ENCODE measurements at regions not wholly inside any gene's neighbourhood (a gene's known extent, or its start where the extent isn't known, plus 50 kb on each side); places are given as distances from the start of the nearest gene placed in this dataset.

- Mint-ChIP-seq H3K9me3 (peaks cover 46% of the 10 kb centered on the region), H3K4me3 (no peak overlapping the region), H3K36me3 (ENCODE audit: low read depth) (no peaks in the 10 kb centered on the region), H3K27me3 (ENCODE audit: insufficient read depth) (peaks cover 5% of the 10 kb centered on the region), H3K27ac (no peak overlapping the region), H3K4me1 (no peaks in the 10 kb centered on the region)
- H3K9ac ChIP-seq (ENCODE audit: extremely low read depth, low read length, poor library complexity, severe bottlenecking): no peak overlapping the region
- H3K27me3 ChIP-seq (ENCODE audit: control insufficient read depth, insufficient read depth, low read length, poor library complexity, severe bottlenecking): no peaks in the 10 kb centered on the region
- H3K4me3 ChIP-seq (ENCODE audit: low read length): no peak overlapping the region
- DNase-seq: no peak
- H3K27ac ChIP-seq (ENCODE audit: low read depth, low read length): no peak overlapping the region
- H3K9me3 ChIP-seq (ENCODE audit: control insufficient read depth, low read length): peaks cover 6% of the 10 kb centered on the region
- H3K4me1 ChIP-seq (ENCODE audit: control insufficient read depth, insufficient read depth, low read length): no peaks in the 10 kb centered on the region
- no peak for TF ChIP-seq CTCF (conservative IDR thresholded peaks at IDR 0.05)
- 84 to 86% methylated on average over 7 to 9 of the region's 9 CpGs for WGBS, 2 experiments (ENCODE audit: insufficient coverage in 1 of 2, insufficient read length in 1 of 2)
- no peaks in the 10 kb centered on the region for H3K36me3 ChIP-seq (ENCODE audit: control insufficient read depth, insufficient read depth, low read length)
These were observed 86.6 kb upstream of the SLC24A4 start for GRCh38 chr14:92236243-92236900.

- no peak for DNase-seq
- WGBS, 2 experiments (ENCODE audit: insufficient coverage in 1 of 2, insufficient read length in 1 of 2): 89 to 93% methylated on average over 4 to 5 of the region's 5 CpGs
- no peak overlapping the region for H3K27ac ChIP-seq (ENCODE audit: low read depth, low read length)
- Mint-ChIP-seq H3K9me3 (peaks cover 54% of the 10 kb centered on the region), H3K4me3 (no peak overlapping the region), H3K27me3 (ENCODE audit: insufficient read depth) (peaks cover 2% of the 10 kb centered on the region), H3K27ac (no peak overlapping the region), H3K36me3 (ENCODE audit: low read depth) (no peaks in the 10 kb centered on the region), H3K4me1 (no peaks in the 10 kb centered on the region)
- no peaks in the 10 kb centered on the region for H3K27me3 ChIP-seq (ENCODE audit: control insufficient read depth, insufficient read depth, low read length, poor library complexity, severe bottlenecking)
- no peak for TF ChIP-seq CTCF (conservative IDR thresholded peaks at IDR 0.05)
- no peak overlapping the region for H3K9ac ChIP-seq (ENCODE audit: extremely low read depth, low read length, poor library complexity, severe bottlenecking)
- peaks cover 9% of the 10 kb centered on the region for H3K9me3 ChIP-seq (ENCODE audit: control insufficient read depth, low read length)
- H3K4me1 ChIP-seq (ENCODE audit: control insufficient read depth, insufficient read depth, low read length): no peaks in the 10 kb centered on the region
- H3K4me3 ChIP-seq (ENCODE audit: low read length): no peak overlapping the region
- no peaks in the 10 kb centered on the region for H3K36me3 ChIP-seq (ENCODE audit: control insufficient read depth, insufficient read depth, low read length)
These were observed 82.3 kb upstream of the SLC24A4 start for GRCh38 chr14:92240658-92241057.

GRCh38 chr14:92241966-92242595, 80.9 kb upstream of the SLC24A4 start:
- H3K27me3 Mint-ChIP-seq (ENCODE audit: insufficient read depth): peaks cover 3% of the 10 kb centered on the region

More at GRCh38 chr14:92241966-92242595, 80.9 kb upstream of the SLC24A4 start:
- Histone ChIP-seq H3K4me3 (ENCODE audit: low read length) (no peak overlapping the region), H3K9ac (ENCODE audit: extremely low read depth, low read length, poor library complexity, severe bottlenecking) (no peak overlapping the region), H3K9me3 (ENCODE audit: control insufficient read depth, low read length) (peaks cover 16% of the 10 kb centered on the region), H3K27ac (ENCODE audit: low read depth, low read length) (no peak overlapping the region), H3K4me1 (ENCODE audit: control insufficient read depth, insufficient read depth, low read length) (no peaks in the 10 kb centered on the region), H3K27me3 (ENCODE audit: control insufficient read depth, insufficient read depth, low read length, poor library complexity, severe bottlenecking) (no peaks in the 10 kb centered on the region), H3K36me3 (ENCODE audit: control insufficient read depth, insufficient read depth, low read length) (no peaks in the 10 kb centered on the region)
- DNase-seq: no peak
- Mint-ChIP-seq H3K4me3 (no peak overlapping the region), H3K9me3 (peaks cover 68% of the 10 kb centered on the region), H3K27ac (no peak overlapping the region), H3K4me1 (no peaks in the 10 kb centered on the region), H3K36me3 (ENCODE audit: low read depth) (peaks cover 3% of the 10 kb centered on the region)
- no peak for TF ChIP-seq CTCF (conservative IDR thresholded peaks at IDR 0.05)
- WGBS, 2 experiments (ENCODE audit: insufficient coverage in 1 of 2, insufficient read length in 1 of 2): 79% methylated on average over 2 to 4 of the region's 4 CpGs
